SH-SY5Y (cell line): ENCODE measurements at regions not wholly inside any gene's neighbourhood (a gene's known extent, or its start where the extent isn't known, plus 50 kb on each side); places are given as distances from the start of the nearest gene placed in this dataset.

Source experiments
- GATA2 ChIP-seq: IDR thresholded peaks from 2 replicates; pipeline ENCODE4 v1.6.1; 2011; ENCODE audit warnings: mild to moderate bottlenecking, low read depth, low read length
- GATA3 ChIP-seq: IDR thresholded peaks from 2 replicates; pipeline ENCODE4 v1.6.1; 2011; ENCODE audit warnings: low read depth, mild to moderate bottlenecking, low read length, moderate library complexity

GRCh38 chr5:7980881-7981280 lies 111.9 kb downstream of the MTRR start:
- TF ChIP-seq GATA2 (no peak), GATA3 (no peak)
